ENCODE measurements at regions not wholly inside any gene's neighbourhood (a gene's known extent, or its start where the extent isn't known, plus 50 kb on each side); places are given as distances from the start of the nearest gene placed in this dataset.

DNA sequence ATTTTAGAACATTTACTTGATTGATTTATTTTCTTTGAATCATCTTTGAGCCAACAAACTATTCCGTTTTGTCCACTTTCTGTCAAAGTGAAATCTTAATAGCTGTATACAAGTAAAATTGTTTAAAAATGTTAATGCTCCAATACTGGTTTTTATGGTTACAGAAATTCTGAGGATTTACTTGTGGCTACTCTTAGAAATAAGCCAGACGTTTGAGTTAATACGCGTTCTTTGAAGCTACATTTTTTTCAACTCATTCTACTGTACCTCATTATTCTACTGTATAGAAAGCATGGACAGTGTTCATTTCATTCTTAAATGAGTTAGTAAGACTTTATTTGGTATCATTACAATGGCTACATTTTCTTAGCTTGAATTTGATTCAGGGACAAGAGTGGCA, 996.2 kb upstream of the FLRT2 start:
- DNase-seq, result no peak
- Histone ChIP-seq H3K27me3 (ENCODE audit: control insufficient read depth, insufficient read depth, low read length) (no peaks in the 10 kb centered on the region), H3K27ac (ENCODE audit: low read length) (no peak overlapping the region), H3K4me1 (ENCODE audit: control insufficient read depth, insufficient read depth, low read length) (no peaks in the 10 kb centered on the region), H3K4me3 (ENCODE audit: low read length) (no peak overlapping the region), H3K9me3 (ENCODE audit: control insufficient read depth, insufficient read depth, low read length) (no peaks in the 10 kb centered on the region), H3K36me3 (ENCODE audit: control insufficient read depth, insufficient read depth, low read length) (no peaks in the 10 kb centered on the region)
- Mint-ChIP-seq H3K4me3 (no peak overlapping the region), H3K36me3 (peaks cover 6% of the 10 kb centered on the region), H3K27ac (no peak overlapping the region), H3K4me1 (no peaks in the 10 kb centered on the region), H3K27me3 (ENCODE audit: low read depth in 2 of 2) (no peaks in the 10 kb centered on the region), H3K9me3 (peaks cover 4 to 16% of the 10 kb centered on the region in 2 donors)
- WGBS (ENCODE audit: insufficient coverage), result 88% methylated on average over 1 of the region's 4 CpGs
- intact Hi-C loops (cut with micrococcal nuclease), result no loop called here
- no peak for ATAC-seq
- TF ChIP-seq, protein P1, sequence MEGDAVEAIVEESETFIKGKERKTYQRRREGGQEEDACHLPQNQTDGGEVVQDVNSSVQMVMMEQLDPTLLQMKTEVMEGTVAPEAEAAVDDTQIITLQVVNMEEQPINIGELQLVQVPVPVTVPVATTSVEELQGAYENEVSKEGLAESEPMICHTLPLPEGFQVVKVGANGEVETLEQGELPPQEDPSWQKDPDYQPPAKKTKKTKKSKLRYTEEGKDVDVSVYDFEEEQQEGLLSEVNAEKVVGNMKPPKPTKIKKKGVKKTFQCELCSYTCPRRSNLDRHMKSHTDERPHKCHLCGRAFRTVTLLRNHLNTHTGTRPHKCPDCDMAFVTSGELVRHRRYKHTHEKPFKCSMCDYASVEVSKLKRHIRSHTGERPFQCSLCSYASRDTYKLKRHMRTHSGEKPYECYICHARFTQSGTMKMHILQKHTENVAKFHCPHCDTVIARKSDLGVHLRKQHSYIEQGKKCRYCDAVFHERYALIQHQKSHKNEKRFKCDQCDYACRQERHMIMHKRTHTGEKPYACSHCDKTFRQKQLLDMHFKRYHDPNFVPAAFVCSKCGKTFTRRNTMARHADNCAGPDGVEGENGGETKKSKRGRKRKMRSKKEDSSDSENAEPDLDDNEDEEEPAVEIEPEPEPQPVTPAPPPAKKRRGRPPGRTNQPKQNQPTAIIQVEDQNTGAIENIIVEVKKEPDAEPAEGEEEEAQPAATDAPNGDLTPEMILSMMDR (IDR thresholded peaks at IDR 0.05), result no peak

DNA sequence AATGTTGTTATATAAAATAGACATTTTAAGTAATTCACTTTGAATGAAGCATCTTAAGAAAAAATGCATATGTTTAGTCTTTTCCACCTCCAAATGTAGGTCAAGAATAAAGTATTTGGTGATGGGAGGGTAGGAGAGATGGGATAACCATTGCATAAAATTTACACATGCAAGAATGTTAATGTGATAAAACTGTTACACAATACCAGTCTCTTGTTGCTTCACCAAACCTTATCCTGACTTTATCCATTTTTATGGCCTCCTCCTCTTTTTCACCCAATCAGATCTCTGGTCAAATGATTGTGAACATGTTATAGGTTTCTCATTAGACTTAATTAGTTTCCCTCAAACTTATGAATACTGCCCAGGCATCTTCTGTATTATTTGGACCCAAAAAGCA, 994.5 kb upstream of the FLRT2 start:
- TF ChIP-seq, protein P1 (IDR thresholded peaks at IDR 0.05), result no peak
- Histone ChIP-seq H3K27me3 (ENCODE audit: control insufficient read depth, insufficient read depth, low read length) (no peaks in the 10 kb centered on the region), H3K27ac (ENCODE audit: low read length) (no peak overlapping the region), H3K4me1 (ENCODE audit: control insufficient read depth, insufficient read depth, low read length) (no peaks in the 10 kb centered on the region), H3K4me3 (ENCODE audit: low read length) (no peak overlapping the region), H3K36me3 (ENCODE audit: control insufficient read depth, insufficient read depth, low read length) (no peaks in the 10 kb centered on the region), H3K9me3 (ENCODE audit: control insufficient read depth, insufficient read depth, low read length) (no peaks in the 10 kb centered on the region)
- Mint-ChIP-seq H3K27me3 (ENCODE audit: low read depth in 2 of 2) (no peaks in the 10 kb centered on the region), H3K36me3 (peaks cover 6% of the 10 kb centered on the region), H3K9me3 (peaks cover 2 to 14% of the 10 kb centered on the region in 2 donors), H3K4me3 (no peak overlapping the region), H3K27ac (no peak overlapping the region), H3K4me1 (no peaks in the 10 kb centered on the region)
- no peak for DNase-seq
- no peak for ATAC-seq
- intact Hi-C loops (cut with micrococcal nuclease), result no loop called here

DNA sequence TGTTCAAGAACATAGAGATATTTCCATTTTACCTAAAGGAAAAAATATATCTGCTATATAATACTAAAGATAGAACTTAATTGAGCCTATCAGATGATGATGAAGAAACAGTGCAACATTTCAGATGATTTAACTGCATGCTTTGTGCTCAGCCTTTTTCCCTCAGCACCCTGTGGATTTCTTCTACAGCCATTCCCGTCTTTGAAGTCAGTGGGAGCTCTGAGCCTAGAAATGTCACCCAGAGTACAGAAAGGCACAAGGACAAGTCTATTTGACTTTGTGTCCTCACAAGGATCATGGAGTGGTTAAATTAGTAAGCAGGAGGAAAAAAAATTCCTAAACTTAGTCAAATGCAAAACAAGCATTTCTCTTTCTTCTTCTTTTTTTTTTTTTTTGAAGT, 994.0 kb upstream of the FLRT2 start:
- Histone ChIP-seq H3K4me1 (ENCODE audit: control insufficient read depth, insufficient read depth, low read length) (no peaks in the 10 kb centered on the region), H3K36me3 (ENCODE audit: control insufficient read depth, insufficient read depth, low read length) (no peaks in the 10 kb centered on the region), H3K27me3 (ENCODE audit: control insufficient read depth, insufficient read depth, low read length) (no peaks in the 10 kb centered on the region), H3K9me3 (ENCODE audit: control insufficient read depth, insufficient read depth, low read length) (no peaks in the 10 kb centered on the region), H3K27ac (ENCODE audit: low read length) (no peak overlapping the region), H3K4me3 (ENCODE audit: low read length) (no peak overlapping the region)
- H3K4me1 Mint-ChIP-seq, result no peaks in the 10 kb centered on the region
- peaks cover 6% of the 10 kb centered on the region for H3K36me3 Mint-ChIP-seq
- ATAC-seq, result no peak
- intact Hi-C loops (cut with micrococcal nuclease), result no loop called here
- H3K27me3 Mint-ChIP-seq (ENCODE audit: low read depth in 2 of 2), result no peaks in the 10 kb centered on the region
- peaks cover 2 to 14% of the 10 kb centered on the region in 2 donors for H3K9me3 Mint-ChIP-seq
- no peak overlapping the region for H3K4me3 Mint-ChIP-seq
- 89% methylated on average over 1 of the region's 1 CpG for WGBS (ENCODE audit: insufficient coverage)
- DNase-seq, result no peak
- H3K27ac Mint-ChIP-seq, result no peak overlapping the region
- TF ChIP-seq, protein P1 (IDR thresholded peaks at IDR 0.05), result no peak

DNA sequence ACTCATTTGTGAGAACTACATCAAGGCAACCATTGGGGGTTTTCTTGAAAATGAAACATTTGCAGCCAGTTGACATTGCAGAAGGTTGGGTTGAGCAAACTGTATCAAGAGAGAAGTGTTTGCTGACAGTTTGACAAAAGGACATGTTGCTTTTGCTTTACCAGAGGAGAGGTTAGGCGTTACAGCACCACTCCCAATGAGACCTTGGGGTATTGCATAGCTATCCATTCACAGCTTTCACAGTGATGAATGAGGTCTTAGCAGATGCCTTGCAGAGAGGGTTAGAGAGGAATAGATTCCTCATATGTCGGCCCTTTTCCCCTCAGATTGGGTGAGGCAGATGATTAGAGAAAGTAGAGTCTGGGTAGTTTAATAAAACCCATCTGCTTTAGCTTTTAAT, 988.9 kb upstream of the FLRT2 start:
- WGBS (ENCODE audit: insufficient coverage), result 48% methylated on average over 2 of the region's 2 CpGs
- H3K27ac Mint-ChIP-seq, result no peak overlapping the region
- no peak overlapping the region for H3K4me3 Mint-ChIP-seq
- H3K36me3 Mint-ChIP-seq, result no peaks in the 10 kb centered on the region
- Histone ChIP-seq H3K4me1 (ENCODE audit: control insufficient read depth, insufficient read depth, low read length) (no peaks in the 10 kb centered on the region), H3K36me3 (ENCODE audit: control insufficient read depth, insufficient read depth, low read length) (no peaks in the 10 kb centered on the region), H3K27me3 (ENCODE audit: control insufficient read depth, insufficient read depth, low read length) (no peaks in the 10 kb centered on the region), H3K9me3 (ENCODE audit: control insufficient read depth, insufficient read depth, low read length) (no peaks in the 10 kb centered on the region), H3K4me3 (ENCODE audit: low read length) (no peak overlapping the region), H3K27ac (ENCODE audit: low read length) (no peak overlapping the region)
- H3K9me3 Mint-ChIP-seq, result peaks cover 0 to 8% of the 10 kb centered on the region in 2 donors
- intact Hi-C loops (cut with micrococcal nuclease), result no loop called here
- no peaks in the 10 kb centered on the region for H3K4me1 Mint-ChIP-seq
- no peaks in the 10 kb centered on the region for H3K27me3 Mint-ChIP-seq (ENCODE audit: low read depth in 2 of 2)
- TF ChIP-seq, protein P1 (IDR thresholded peaks at IDR 0.05), result no peak
- DNase-seq, result no peak
- ATAC-seq, result no peak

Data from natural killer cell (primary cell).